HG02642 (cell line): ENCODE measurements at regions not wholly inside any gene's neighbourhood (a gene's known extent, or its start where the extent isn't known, plus 50 kb on each side); places are given as distances from the start of the nearest gene placed in this dataset.

Experiments used
- ATAC-seq: cut with Tn5 transposase; IDR thresholded peaks from one replicate; pipeline ENCODE4 v1.9.1; 2021; ENCODE audit warnings: mild to moderate bottlenecking; ENCODE audit not compliant: unreplicated experiment, poor library complexity

DNA sequence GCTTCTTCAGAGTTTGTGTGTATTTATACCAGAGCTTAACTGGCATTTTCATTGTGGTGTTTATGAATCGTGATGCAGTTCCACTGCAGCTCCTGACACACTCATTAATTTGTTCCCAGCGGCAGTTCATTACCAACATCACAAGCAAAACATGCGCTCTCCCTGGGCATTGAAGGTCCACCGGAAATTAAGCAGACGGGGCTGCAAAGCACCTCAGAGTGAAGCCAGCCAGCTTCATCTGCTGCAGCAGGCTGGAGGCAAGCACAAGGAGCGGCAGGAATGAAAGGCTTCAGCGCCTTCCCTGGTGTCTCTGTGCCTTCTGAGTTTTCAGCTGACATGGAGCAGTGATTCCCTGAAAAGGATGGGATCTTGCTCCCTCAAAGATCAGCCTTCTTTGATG, 246.0 kb upstream of the SPTLC3 start:
- no peak for ATAC-seq

DNA sequence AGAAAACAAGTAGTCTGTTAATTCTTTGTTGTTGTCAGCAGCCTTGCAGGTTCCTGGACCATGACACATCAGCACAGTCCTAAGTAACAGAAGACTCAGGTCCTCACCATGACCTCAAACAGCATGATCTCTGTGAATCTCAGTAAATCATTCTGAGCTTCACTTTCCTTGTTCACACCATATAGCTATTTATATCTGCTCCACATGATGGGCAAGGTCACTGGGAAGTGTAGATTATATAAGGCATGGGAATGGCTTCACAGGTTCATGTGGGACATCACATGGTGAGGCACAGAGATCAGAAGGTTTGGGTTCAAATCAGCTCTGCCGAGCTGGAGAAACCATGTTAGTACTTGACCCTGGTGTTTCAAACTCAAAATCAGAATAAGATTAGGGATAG, 245.4 kb upstream of the SPTLC3 start:
- ATAC-seq: no peak

DNA sequence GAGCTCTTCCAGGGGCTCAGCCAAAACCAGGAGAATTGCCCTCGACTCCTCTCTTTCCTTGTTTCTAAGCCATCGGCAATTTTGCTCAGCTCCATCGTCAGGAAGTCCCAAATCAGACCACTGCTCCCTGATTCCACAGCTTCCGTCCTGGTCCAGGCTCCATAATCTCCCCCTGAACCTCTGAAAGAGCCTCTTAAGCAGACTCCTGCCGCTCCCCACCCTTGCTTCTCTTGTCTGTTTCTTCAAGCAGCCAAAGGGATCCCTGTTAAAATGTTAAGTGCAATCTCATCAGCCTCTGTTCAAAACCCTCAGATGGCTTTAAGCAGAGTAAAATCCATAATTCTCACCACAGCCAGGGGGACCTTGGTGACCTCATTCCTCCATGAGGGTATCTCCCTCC, 244.7 kb upstream of the SPTLC3 start:
- ATAC-seq: no peak

DNA sequence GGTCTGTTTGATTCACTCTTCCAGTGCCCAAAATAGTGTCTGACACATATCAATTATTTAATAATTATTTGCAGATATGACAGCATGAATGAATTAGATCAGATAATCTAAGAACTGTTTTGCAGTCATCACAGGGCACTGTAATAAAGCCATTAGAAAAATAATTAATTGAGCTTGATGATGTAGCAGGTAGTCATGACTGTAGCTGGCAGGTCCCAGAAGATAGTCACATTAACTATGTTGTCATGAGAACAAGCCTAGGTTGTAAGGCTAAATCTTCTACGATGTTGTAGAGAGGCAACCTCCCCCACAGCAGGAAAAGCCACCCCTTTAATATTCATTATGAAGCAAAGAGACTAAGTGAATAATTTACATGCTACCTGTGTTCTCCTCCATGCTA, 243.9 kb upstream of the SPTLC3 start:
- ATAC-seq: no peak

DNA sequence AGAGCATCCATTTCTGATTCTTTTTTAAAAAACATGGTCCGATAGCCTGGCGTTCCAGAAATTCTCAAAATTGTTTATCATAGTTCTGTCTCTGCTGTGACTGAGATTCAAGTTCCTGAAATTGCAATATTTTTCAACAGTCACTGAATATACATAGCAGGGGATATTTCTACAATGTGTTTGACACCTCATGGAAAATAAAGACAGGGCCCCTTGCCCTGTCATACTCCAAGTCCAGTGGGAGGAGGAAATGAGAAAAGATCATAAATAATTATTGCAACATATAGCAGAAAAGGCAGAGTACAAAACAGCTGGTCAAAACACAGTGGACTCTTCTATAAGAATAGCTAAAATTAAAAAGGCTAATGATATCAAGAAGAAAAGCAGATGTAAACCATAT, 234.8 kb upstream of the SPTLC3 start:
- no peak for ATAC-seq

DNA sequence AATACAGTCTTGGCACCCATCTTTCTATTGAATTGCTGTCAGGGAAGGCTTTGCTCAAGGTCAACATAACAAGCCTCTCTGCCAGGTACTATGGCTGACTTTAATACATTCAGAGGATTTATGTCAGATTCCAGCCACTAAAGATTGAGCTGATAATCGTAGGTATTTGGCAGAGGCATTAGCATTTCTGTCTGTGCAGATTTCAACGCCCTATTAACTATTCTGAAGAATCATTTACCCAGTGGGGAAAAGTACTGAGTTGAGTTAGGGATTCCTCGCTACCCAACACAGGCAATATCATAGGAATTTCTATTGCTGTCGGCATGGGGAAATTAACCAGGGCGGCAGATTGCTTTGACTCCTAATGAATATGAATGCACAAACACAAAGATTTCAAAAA, 233.7 kb upstream of the SPTLC3 start:
- ATAC-seq: no peak

DNA sequence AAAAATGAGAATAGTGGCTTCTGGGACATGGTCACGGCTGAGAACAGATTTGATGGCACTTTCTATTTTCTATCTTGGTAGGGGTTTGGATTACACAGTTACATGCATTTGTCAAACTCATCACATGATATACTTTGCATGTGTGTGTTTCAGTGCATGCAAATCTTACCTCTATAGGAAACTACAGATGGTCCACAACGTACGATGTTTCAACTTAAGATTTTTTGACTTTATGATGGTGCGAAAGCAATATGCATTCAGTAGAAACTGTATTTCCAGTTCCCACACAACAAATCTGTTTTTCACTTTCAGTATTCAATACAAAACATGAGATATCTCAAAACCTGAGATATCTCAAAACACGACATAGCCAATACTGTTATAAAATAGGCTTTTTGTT, 231.8 kb upstream of the SPTLC3 start:
- no peak for ATAC-seq

DNA sequence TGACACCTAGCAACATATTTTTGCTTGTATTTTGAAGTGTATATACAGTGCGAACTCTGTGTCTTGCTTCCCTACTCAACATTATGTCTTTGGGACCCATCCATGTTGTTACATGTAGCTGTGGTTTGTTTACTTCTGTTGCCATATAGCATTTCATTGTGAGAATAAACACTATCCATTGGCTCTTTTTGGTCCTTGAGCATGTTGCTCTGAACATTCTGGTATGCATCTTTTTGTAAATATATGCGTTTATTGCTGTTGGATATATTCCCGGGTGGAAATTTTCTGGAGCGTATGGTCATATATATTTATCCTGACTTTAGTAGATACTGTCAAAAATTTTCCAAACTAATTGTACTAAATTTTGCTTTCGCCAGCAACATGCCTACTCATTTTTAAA, 222.5 kb upstream of the SPTLC3 start:
- ATAC-seq: no peak

DNA sequence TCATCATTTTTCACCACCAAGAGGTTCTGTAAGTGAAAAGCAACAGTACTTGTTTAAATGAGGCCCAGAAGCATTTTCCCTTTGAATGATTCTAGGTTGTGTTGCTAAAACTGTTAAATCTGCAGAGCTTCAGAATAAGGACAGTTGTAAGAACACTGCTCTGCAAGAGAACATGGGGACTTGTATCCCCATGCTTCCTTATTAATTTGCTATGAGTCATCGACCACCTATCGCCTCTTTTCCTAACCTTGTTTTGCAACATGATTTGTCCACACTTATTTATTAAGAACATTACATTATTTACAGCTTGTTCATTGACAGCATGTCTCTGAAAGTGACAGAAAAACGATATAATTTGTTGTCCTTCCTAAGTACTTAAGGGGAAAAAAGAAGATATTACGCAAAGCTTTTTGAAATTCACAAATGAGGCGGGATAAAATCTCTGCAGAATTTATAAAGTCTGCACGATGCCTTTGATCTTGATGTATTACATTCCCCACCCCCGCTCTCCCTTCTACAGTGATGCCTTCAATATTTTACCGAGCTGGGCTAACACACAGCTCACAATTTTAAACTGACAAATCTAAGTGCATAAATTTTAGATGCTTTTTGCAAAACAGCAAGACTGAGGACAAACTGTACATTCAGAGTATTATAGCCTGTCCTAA, 220.0 kb upstream of the SPTLC3 start:
- ATAC-seq: no peak

DNA sequence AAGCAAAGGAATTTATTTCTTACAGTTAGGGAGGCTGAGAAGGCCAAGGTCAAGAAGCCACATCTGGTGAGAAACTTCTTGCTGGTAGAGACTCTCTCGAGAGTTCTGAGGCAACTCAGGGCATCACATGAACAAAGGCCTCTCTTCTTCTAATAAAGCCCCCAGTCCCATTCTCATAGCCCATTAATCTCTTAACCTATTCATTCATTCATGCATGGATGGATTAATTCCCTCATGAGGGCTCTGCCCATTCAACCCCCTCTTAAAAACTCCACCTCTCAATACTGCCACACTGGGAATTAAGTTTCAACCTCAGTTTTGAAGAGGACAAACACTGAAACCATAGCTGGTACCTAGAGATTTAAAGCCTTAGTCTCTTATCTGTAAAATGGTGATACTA, 217.9 kb upstream of the SPTLC3 start:
- ATAC-seq: no peak

DNA sequence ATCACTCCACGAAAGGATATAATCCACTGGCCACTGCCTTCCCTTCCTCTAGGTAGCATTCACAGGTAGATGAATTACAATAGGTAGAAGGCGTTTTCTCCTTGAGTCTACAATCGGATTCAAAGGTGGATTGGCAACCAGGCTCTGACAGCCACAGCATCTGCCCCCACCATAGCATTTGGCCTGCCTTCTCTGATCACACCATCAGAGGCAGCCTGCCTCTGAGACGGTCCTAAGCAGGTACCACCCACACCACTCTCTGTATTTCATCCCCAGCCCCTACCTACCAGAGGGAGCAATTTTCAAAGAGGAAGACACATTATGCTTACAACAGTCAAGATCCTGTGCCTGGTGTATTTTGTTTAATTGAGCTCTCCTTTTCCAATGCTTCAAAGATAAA, 210.5 kb upstream of the SPTLC3 start:
- no peak for ATAC-seq

DNA sequence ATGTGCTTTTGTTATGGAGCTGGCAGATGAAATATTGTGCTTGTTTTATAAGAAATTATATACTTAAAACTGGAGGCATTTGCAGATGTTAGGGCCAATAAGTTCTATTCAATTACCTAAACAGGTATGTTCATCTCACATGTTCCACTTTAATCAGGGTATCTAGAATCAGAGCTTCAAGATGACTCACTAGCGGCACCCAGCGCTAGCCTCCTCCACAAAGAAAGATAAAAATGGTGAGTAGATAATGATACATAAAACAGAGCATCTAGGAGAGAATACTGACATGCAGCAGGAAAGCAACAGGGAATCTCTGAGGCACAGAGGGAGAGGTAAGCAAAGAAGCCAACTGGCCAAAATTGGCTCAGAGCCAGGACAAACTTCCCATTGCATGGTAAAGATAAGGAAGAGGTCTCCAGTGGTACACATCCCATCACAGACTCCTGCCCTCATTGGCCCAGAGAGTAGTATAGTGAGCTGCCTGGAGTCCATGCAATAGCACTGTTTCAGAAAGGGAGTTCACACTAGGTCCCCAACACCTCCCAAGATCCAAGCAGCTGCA, 200.7 kb upstream of the SPTLC3 start:
- no peak for ATAC-seq

DNA sequence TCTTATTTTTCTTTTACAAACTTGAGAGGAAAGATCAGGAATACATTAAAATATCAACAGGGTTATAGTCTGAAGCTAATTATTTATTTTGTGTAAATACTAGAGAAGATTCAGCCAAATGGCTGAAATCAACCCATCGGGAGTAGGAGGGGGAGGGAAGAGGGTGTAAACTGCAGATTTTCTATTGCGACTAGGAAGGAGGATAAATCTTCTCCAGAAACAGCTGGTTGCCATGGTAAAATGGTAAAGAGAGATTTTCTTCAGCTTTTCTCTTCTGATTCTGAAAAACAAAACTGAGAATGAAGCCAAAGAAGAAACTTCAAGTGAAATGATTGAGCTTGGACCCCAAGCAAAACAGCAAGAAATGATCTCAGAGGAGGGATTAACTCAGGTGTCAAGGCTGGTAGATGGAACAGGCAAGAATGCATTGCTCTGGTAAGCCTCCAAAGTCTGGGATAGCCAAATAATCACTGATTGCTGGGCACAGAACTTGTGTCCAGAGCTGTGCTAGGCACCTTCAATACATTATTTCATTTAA, 193.5 kb upstream of the SPTLC3 start:
- ATAC-seq: no peak

DNA sequence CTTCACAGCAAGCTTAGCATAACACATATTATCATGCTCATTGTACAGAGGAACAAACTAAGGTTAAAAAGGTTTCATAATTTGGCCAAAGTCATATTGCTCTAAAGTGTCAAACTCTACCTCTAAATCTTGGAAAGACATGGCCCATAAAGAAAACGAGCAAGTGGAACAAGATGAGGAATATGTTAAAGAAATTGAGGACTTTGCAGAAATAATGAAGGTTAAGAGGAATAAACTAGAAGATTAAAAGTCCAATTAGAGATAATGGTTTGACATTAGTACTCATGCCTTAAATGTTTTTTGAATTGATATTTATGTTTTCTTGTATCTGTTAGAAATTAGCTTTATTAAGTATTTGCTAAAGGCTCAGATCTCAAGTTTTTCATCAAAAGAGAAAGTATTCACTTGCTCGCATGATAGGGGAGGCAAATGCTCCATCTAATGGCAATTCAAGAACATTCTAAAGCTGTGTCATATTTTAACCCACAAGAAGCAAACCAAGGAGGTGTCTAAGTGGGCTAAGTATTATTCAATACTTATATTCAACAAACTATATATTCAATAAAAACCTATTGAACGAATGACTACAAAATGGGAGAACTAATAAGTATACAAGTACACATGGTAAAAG, 192.9 kb upstream of the SPTLC3 start:
- ATAC-seq: no peak

DNA sequence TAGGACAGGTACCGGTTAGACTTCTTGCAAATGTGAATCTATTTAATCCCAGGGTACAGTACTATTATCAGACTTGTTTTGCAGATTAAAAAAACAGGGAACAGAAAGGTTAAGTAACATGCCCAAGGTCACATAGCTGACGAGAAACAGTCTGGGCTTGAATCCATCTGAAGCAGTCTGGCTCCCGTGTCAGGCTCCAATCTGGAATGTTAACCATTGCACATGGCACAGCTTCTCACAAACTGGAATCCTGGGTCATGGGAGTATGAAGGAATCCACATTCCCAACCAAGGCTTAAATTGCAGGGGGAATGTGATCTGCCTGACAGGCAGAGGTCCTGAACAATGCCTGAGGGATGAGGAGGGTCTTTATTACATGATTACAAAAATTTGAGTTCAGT, 187.5 kb upstream of the SPTLC3 start:
- no peak for ATAC-seq

DNA sequence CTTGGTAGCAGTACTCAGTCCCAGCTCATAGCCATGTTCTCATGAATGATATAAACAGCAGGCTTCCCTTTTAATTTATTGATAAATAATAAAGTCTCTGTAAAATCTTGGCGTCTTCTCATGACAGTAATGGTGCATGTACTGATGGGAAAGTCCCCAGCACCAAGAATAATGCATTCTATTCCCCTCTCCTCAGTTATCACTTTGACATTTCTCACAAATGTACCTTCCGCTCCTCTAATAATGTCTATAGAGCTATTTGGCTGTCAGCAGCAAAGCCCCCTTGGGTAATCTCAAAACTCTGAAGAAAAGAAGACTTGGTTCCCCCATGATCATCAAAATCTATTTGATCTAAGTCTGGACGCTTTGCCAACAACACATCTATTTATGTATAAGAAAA, 185.0 kb upstream of the SPTLC3 start:
- ATAC-seq: no peak

DNA sequence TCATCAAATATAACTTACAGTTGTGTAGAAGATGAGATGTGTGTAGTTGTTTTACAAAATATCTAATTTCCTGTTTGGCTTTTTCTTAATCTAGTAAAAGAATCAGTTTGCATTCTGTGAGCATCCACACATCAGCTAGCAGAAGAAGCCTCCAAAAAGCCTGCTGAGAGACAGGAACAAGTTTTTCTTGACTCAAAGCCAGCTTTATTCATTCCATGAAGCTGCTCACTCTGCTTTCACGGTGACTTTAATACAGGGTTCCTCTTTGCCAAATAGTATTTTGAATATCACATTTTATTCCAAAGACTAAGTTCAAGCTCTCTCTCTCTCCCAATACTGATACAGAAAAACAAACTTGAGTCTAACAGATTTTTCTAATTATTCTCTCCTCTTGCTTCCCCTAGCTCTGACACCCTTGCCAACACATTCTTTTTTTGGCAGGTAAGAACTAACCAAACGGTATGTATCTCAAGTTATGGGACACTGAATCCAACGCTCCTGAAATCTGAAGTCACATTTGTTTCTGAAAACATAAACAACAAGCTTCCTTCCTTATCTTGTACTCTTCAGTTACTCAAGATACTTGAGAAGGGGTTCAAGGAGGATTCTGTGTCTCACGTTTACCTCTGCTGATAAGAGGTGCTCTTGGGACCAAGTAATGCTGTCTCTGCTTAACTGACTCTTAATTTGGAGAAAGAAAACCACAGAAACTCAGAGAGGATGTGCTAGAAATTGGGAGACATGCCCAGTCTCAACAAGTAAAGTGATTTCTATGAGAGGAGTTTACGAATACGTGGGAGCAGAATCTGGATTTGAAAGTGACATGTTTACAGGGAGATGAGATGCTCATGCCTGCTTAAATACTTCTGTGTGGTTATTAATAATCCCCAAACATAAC, 184.2 kb upstream of the SPTLC3 start:
- ATAC-seq: no peak

DNA sequence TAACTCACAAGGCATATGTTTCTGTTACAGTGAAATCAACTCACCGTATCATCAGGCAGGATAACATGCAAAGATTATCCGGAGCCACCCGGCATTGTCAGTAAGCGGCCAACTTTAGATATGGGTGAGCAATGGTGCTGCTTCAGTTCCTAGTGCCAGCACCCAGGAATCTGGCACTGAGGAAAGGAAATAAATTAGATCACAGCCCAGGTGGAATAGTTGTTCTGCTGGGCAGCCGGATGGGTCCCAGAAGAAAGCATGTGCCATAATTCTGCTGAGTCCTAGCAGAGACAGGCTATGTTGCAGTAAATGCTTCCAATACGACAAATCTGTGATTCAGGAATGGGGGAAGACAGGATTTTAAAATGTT, 183.6 kb upstream of the SPTLC3 start:
- no peak for ATAC-seq

DNA sequence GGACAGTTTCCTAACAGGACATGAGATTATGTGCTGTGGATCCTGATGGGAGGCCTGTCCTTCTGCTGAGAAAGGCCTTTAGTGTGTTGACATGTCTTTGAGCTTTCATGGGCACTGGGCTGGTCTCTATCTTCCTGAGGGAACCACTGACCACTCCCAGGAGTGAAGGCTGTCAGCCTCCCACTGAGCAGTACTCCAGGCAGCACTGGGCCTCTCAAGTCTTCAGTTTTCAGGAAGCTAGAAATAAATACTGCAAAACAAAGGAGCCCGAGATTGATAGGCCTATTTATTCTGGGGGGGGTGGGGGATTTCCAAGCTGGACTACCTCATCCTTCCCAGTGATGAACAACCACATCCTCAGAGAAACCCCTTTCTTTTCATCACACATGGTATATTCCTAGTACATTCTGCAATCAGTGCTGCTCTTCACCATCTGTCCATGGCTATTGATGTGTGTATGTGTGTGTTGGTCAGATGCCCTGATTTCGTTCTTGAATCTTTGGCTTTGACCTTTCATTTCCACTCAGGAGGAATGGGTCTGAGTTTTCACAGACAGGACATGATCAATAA, 180.9 kb upstream of the SPTLC3 start:
- no peak for ATAC-seq

DNA sequence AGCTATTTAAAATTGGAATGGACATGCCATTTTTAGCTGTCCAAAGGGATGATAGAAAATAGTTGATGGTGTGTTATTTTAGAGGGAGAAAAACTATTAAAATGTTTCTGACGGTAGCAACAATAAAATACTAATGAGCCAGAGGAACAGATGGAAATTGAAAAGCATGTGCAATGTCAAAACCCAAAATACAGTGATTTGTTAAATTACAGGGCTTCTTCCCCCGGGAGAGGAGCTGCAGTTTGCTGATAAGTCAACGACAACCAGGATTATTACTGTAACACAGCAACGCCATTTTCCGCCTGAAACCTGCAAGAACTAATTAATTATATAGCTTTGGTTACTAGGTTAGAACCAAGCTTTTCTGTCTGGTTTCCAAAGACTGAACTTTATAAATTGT, 179.6 kb upstream of the SPTLC3 start:
- no peak for ATAC-seq

DNA sequence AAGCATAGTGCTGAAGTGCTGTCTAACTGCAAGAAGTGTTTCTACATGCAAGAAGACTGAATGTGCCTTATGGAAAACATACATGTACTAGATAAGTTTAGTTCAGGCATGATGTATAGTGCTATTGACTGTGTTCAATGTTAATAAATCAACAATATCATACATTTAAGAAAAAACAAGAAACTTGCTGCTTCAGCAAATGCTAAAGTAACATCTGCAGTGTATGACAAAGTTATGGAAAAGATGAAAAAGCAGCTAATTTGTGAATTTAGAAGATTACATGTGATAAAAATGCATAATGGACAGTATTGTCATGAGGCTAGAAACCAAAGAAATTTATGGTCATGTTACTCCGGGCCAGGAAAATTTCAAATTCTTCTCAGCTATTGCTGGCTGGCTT, 174.9 kb upstream of the SPTLC3 start:
- ATAC-seq: no peak
